ENCODE measurements at regions not wholly inside any gene's neighbourhood (a gene's known extent, or its start where the extent isn't known, plus 50 kb on each side); places are given as distances from the start of the nearest gene placed in this dataset.

DNA sequence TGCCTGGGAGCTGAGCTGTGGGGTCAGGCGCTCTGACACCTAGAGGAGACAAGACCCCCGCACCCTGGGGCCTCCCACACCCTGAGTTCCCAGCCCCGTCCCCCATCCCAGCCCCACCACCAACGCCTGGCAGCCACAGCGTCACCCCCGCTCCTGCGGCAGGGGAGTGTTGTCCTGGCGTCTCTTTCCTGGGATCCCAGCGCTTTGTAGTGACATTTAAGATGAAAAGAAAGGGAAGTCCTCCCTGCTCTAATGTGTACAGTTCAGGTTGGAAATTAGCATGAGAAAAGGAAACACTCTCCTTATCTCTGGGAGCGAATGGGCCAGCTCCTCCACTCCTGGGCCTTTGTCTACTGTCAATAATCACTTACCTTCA is 112.1 kb downstream of the FAM53A start:
- H3K4me1 ChIP-seq (ENCODE audit: control insufficient read depth in 2 of 2, insufficient read depth in 2 of 2, low read length in 2 of 2), result peaks cover 5 to 9% of the 10 kb centered on the region in 2 donors
- WGBS (ENCODE audit: insufficient coverage), result 87% methylated on average over 6 of the region's 10 CpGs
- H3K27ac ChIP-seq (ENCODE audit: low read length in 2 of 2), result no peak overlapping the region
- H3K9ac ChIP-seq (ENCODE audit: low read length), result no peak overlapping the region
- no peak overlapping the region for H3K4me3 ChIP-seq (ENCODE audit: control extremely low read depth in 1 of 5, extremely low read depth in 1 of 5, insufficient read depth in 1 of 5, low read depth in 2 of 5, low read length in 4 of 5)
- ChIA-PET POLR2A (no interaction called here), CTCF (no interaction called here)
- no peaks in the 10 kb centered on the region for H3K79me2 ChIP-seq (ENCODE audit: control insufficient read depth, insufficient read depth, low read length)
- intact Hi-C loops (cut with micrococcal nuclease), result no loop called here
- H3K27me3 Mint-ChIP-seq, result no peaks in the 10 kb centered on the region
- H3K27ac Mint-ChIP-seq, result no peak overlapping the region
- no peaks in the 10 kb centered on the region for H3K9me3 Mint-ChIP-seq (ENCODE audit: insufficient read depth)
- H4K20me1 ChIP-seq (ENCODE audit: control insufficient read depth, insufficient read depth, low read length, poor library complexity, severe bottlenecking), result peaks cover 30% of the 10 kb centered on the region
- DNase-seq, result no peak
- peaks cover 2% of the 10 kb centered on the region for H3K4me1 Mint-ChIP-seq
- ATAC-seq (ENCODE audit: low read depth), result no peak
- H3K4me2 ChIP-seq (replicated peaks; ENCODE audit: low read depth, low read length, poor library complexity, severe bottlenecking), result no peak overlapping the region
- no peak overlapping the region for H2AFZ ChIP-seq (ENCODE audit: insufficient read depth, low read depth, low read length, poor library complexity, severe bottlenecking)
- peaks cover 0 to 16% (median under 1%) of the 10 kb centered on the region in 4 experiments for H3K27me3 ChIP-seq (replicated peaks in 1 of 4; ENCODE audit: control extremely low read depth in 1 of 4, control insufficient read depth in 3 of 4, insufficient read depth in 4 of 4, low read length in 3 of 4)
- TF ChIP-seq EZH2 (IDR thresholded peaks at IDR 0.05; ENCODE audit: borderline replicate concordance, insufficient read depth, low read depth, low read length, poor library complexity, severe bottlenecking) (no peak), CTCF (IDR thresholded peaks at IDR 0.05) (no peak)
- H3K36me3 ChIP-seq (replicated peaks in 1 of 2; ENCODE audit: control extremely low read depth in 1 of 2, control insufficient read depth in 1 of 2, extremely low read depth in 1 of 2, insufficient read depth in 2 of 2, low read length in 1 of 2), result no peaks in the 10 kb centered on the region
- no peak overlapping the region for H3K4me3 Mint-ChIP-seq
- peaks cover 0 to 25% (median 0%) of the 10 kb centered on the region in 3 donors for H3K9me3 ChIP-seq (ENCODE audit: control extremely low read depth in 1 of 3, control insufficient read depth in 2 of 3, insufficient read depth in 1 of 3, low read length in 2 of 3)

DNA sequence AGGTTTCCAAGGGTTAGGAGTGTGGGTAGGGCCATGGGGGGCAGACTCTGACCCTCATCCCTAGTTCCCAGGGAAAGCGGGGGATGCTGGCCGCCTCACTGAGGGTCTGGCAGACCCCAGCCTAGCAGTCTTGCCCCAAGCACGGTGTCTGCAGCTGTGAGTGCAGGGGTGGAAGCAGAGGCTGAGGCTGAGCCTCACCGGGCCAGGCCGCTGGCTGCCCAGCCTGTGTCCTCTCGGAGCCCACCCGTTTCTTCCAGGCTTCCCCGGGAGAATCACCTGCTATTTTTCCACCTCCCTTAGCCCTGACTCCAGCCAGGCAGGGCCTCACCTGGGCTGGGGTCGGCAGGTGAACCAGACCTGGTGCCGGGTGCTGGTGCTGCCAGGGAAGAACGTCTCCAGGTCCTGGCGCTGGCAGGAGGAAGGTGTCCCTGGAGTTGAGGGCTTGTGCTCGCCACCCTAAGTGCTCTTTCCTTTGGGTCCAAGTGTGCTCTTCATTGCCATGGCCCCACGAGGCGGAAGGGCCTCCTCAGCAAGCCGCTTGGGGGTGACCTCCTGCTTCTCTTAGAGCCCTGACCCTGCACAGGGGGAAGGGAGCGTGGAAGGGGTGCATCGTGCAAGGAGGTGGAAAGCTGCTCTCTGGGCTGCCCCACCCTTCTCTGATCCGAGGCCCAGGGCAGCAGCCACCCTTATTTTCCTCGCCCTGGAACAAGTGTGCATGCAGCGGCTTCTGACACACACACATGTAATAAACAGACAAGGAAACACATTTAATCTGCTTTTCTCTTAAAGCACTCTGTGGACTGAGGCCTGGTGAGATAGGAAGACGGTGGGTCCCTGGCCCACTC is 112.7 kb downstream of the FAM53A start:
- TF ChIP-seq EZH2 (IDR thresholded peaks at IDR 0.05; ENCODE audit: borderline replicate concordance, insufficient read depth, low read depth, low read length, poor library complexity, severe bottlenecking) (no peak), CTCF (IDR thresholded peaks at IDR 0.05) (no peak)
- intact Hi-C loops (cut with micrococcal nuclease), result no loop called here
- CTCF ChIA-PET, result no interaction called here
- Histone ChIP-seq H3K27me3 (replicated peaks in 1 of 4; ENCODE audit: control extremely low read depth in 1 of 4, control insufficient read depth in 3 of 4, insufficient read depth in 4 of 4, low read length in 3 of 4) (peaks cover 0 to 19% (median 2%) of the 10 kb centered on the region in 4 experiments), H3K9ac (ENCODE audit: low read length) (no peak overlapping the region), H2AFZ (ENCODE audit: insufficient read depth, low read depth, low read length, poor library complexity, severe bottlenecking) (no peak overlapping the region), H3K36me3 (replicated peaks in 1 of 2; ENCODE audit: control extremely low read depth in 1 of 2, control insufficient read depth in 1 of 2, extremely low read depth in 1 of 2, insufficient read depth in 2 of 2, low read length in 1 of 2) (no peaks in the 10 kb centered on the region), H3K4me2 (replicated peaks; ENCODE audit: low read depth, low read length, poor library complexity, severe bottlenecking) (no peak overlapping the region), H3K4me3 (ENCODE audit: control extremely low read depth in 1 of 5, extremely low read depth in 1 of 5, insufficient read depth in 1 of 5, low read depth in 2 of 5, low read length in 4 of 5) (no peak overlapping the region), H3K9me3 (ENCODE audit: control extremely low read depth in 1 of 3, control insufficient read depth in 2 of 3, insufficient read depth in 1 of 3, low read length in 2 of 3) (peaks cover 0 to 28% (median 0%) of the 10 kb centered on the region in 3 donors), H3K4me1 (ENCODE audit: control insufficient read depth in 2 of 2, insufficient read depth in 2 of 2, low read length in 2 of 2) (peaks cover 5 to 9% of the 10 kb centered on the region in 2 donors), H3K27ac (ENCODE audit: low read length in 2 of 2) (no peak overlapping the region), H3K79me2 (ENCODE audit: control insufficient read depth, insufficient read depth, low read length) (no peaks in the 10 kb centered on the region), H4K20me1 (ENCODE audit: control insufficient read depth, insufficient read depth, low read length, poor library complexity, severe bottlenecking) (peaks cover 26% of the 10 kb centered on the region)
- ATAC-seq (ENCODE audit: low read depth) (no peak), DNase-seq (no peak)
- 86% methylated on average over 19 of the region's 22 CpGs for WGBS (ENCODE audit: insufficient coverage)
- no peaks in the 10 kb centered on the region for H3K27me3 Mint-ChIP-seq
- no peak overlapping the region for H3K4me3 Mint-ChIP-seq
- POLR2A ChIA-PET, result no interaction called here
- no peaks in the 10 kb centered on the region for H3K9me3 Mint-ChIP-seq (ENCODE audit: insufficient read depth)
- peaks cover 2% of the 10 kb centered on the region for H3K4me1 Mint-ChIP-seq
- no peak overlapping the region for H3K27ac Mint-ChIP-seq
